Upper lobe of right lung (tissue), 1 donor: ENCODE measurements at regions not wholly inside any gene's neighbourhood (a gene's known extent, or its start where the extent isn't known, plus 50 kb on each side); places are given as distances from the start of the nearest gene placed in this dataset.

Experiments used
- ATAC-seq: fragments of 200-7000 bp; cut with Tn5 transposase; one replicate; pipeline ENCODE4 v1.9.1; 2020; ENCODE audit warnings: mild to moderate bottlenecking, moderate library complexity
- DNase-seq: peaks from one replicate; pipeline ENCODE4 v3.0.0-alpha.2; 2020
- H3K27ac ChIP-seq: fragments of 200-600 bp; one replicate; pipeline ENCODE4 v1.8.0; 2022
- H3K27me3 ChIP-seq: fragments of 200-600 bp; one replicate; pipeline ENCODE4 v1.8.0; 2022; ENCODE audit warnings: mild to moderate bottlenecking
- H3K36me3 ChIP-seq: fragments of 200-600 bp; one replicate; pipeline ENCODE4 v1.8.0; 2022
- H3K4me1 ChIP-seq: fragments of 200-600 bp; one replicate; pipeline ENCODE4 v1.8.0; 2022
- H3K4me3 ChIP-seq: fragments of 200-600 bp; one replicate; pipeline ENCODE4 v1.8.0; 2022; ENCODE audit warnings: mild to moderate bottlenecking
- H3K9me3 ChIP-seq: fragments of 200-600 bp; one replicate; pipeline ENCODE4 v1.8.0; 2022
- CTCF ChIP-seq: fragments of 200-600 bp; IDR thresholded peaks from one replicate; pipeline ENCODE4 v1.8.0; 2022; ENCODE audit warnings: antibody characterized with exemption
- intact Hi-C: fragments of 100-400 bp; cut with DNase I; formaldehyde crosslinking; loops from one replicate; pipeline ENCODE4 v1.11.0; 2022
- donor health status: DM: no; HTN: yes; CAD: no; lungs with severe emphysema.

- no peak for ATAC-seq
- Histone ChIP-seq H3K27ac (no peak overlapping the region), H3K4me3 (no peak overlapping the region), H3K27me3 (no peaks in the 10 kb centered on the region), H3K4me1 (no peaks in the 10 kb centered on the region), H3K36me3 (no peaks in the 10 kb centered on the region), H3K9me3 (no peaks in the 10 kb centered on the region)
- intact Hi-C loops = no loop called here
- TF ChIP-seq CTCF = no peak
- DNase-seq = no peak
These were observed 72.3 kb upstream of the ADGRF1 start for GRCh38 chr6:47114460-47114859.

- no peaks in the 10 kb centered on the region for H3K36me3 ChIP-seq
- H3K27me3 ChIP-seq = no peaks in the 10 kb centered on the region
- DNase-seq (no peak), ATAC-seq (no peak)
- no peaks in the 10 kb centered on the region for H3K9me3 ChIP-seq
- intact Hi-C loops = no loop called here
- no peaks in the 10 kb centered on the region for H3K4me1 ChIP-seq
- no peak overlapping the region for H3K27ac ChIP-seq
- H3K4me3 ChIP-seq = no peak overlapping the region
- no peak for TF ChIP-seq CTCF
These were observed 70.2 kb upstream of the ADGRF1 start for GRCh38 chr6:47112317-47112716.

- no peaks in the 10 kb centered on the region for H3K9me3 ChIP-seq
- no peak overlapping the region for H3K4me3 ChIP-seq
- TF ChIP-seq CTCF = no peak
- no peak for DNase-seq
- intact Hi-C loops = no loop called here
- no peak overlapping the region for H3K27ac ChIP-seq
- no peaks in the 10 kb centered on the region for H3K27me3 ChIP-seq
- no peaks in the 10 kb centered on the region for H3K36me3 ChIP-seq
- H3K4me1 ChIP-seq = no peaks in the 10 kb centered on the region
- ATAC-seq = no peak
These were observed 69.6 kb upstream of the ADGRF1 start for GRCh38 chr6:47111685-47112084.

- TF ChIP-seq CTCF = no peak
- intact Hi-C loops = no loop called here
- no peak for DNase-seq
- no peak overlapping the region for H3K27ac ChIP-seq
- no peak for ATAC-seq
- H3K4me1 ChIP-seq = no peaks in the 10 kb centered on the region
- H3K27me3 ChIP-seq = no peaks in the 10 kb centered on the region
- no peak overlapping the region for H3K4me3 ChIP-seq
- no peaks in the 10 kb centered on the region for H3K36me3 ChIP-seq
- H3K9me3 ChIP-seq = no peaks in the 10 kb centered on the region
These were observed 67.1 kb upstream of the ADGRF1 start for GRCh38 chr6:47109281-47109680.

GRCh38 chr6:47106721-47107197, 64.6 kb upstream of the ADGRF1 start:
- Histone ChIP-seq H3K36me3 (no peaks in the 10 kb centered on the region), H3K27ac (no peak overlapping the region), H3K9me3 (no peaks in the 10 kb centered on the region), H3K27me3 (no peaks in the 10 kb centered on the region), H3K4me1 (no peaks in the 10 kb centered on the region), H3K4me3 (no peak overlapping the region)
- intact Hi-C loops = no loop called here
- TF ChIP-seq CTCF = no peak
- no peak for DNase-seq
- ATAC-seq = no peak

GRCh38 chr6:47106216-47106615, 64.1 kb upstream of the ADGRF1 start:
- Histone ChIP-seq H3K27me3 (no peaks in the 10 kb centered on the region), H3K4me3 (no peak overlapping the region), H3K9me3 (no peaks in the 10 kb centered on the region), H3K36me3 (no peaks in the 10 kb centered on the region), H3K4me1 (no peaks in the 10 kb centered on the region), H3K27ac (no peak overlapping the region)
- intact Hi-C loops = no loop called here
- ATAC-seq (no peak), DNase-seq (no peak)
- no peak for TF ChIP-seq CTCF
